ENCODE measurements at regions not wholly inside any gene's neighbourhood (a gene's known extent, or its start where the extent isn't known, plus 50 kb on each side); places are given as distances from the start of the nearest gene placed in this dataset.

DNA sequence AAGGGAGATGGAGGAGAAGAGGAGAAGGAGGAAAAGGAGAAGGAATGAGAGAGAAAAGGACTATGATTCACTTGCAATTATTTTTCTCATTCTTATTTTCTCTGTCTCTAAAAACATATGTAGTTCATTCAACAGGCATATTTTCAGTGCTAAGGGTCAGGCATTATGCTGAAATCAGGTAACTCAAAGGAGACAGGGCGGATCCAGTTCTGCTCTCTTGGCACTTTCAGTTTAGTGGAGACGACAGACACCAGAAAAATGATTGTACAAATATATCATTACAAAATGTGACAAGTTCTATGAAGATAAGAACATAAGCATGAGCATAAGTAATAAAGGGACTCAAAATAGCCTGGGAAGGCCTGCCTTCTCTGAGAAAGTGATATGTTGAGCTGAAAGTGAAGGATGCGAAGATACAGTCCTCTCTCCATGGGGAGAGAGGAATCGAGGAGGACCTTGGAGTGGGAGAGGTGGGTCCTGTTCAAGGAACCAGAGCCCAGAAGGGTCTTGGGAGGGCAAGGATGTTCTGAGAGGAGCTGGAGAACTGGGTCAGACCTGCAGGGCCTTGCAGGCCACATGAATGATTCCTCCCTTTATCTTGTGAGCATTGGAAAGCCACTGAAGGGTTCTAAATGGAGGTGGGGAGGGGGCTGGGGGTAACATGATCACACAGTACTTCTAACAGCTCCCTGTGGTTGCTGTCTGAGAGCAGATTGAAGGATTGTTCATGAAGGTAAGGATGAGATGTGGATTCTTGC, 58.6 kb upstream of the TMEM17 start:
- no TSS peak for BruUV-seq (replicated peaks)
- in situ Hi-C loops (cut with MboI): no loop called here
- SMC1A ChIA-PET (ENCODE audit: uncharacterized antibody, unreplicated experiment): interaction anchor here (1.0 kb wide), 1 partner anchor 11 kb away, joined by 3 read pairs; no protein-coding TSS in a partner anchor
- no peak for ATAC-seq
- no peak for FAIRE-seq
- Histone ChIP-seq H2AFZ (ENCODE audit: control insufficient read depth, low read depth, low read length) (no peak overlapping the region), H3K9me3 (replicated peaks; ENCODE audit: control insufficient read depth, insufficient read depth, low read length) (no peaks in the 10 kb centered on the region), H3K79me2 (ENCODE audit: control insufficient read depth, insufficient read depth, low read length) (no peaks in the 10 kb centered on the region), H3K27me3 (replicated peaks in 1 of 2; ENCODE audit: control insufficient read depth in 2 of 2, insufficient read depth in 2 of 2, low read length in 1 of 2) (no peaks in the 10 kb centered on the region), H4K20me1 (ENCODE audit: control insufficient read depth, insufficient read depth) (no peaks in the 10 kb centered on the region), H3K4me1 (ENCODE audit: control insufficient read depth, insufficient read depth, low read length) (no peaks in the 10 kb centered on the region), H3K4me3 (no peak overlapping the region), H3K9ac (ENCODE audit: control insufficient read depth, insufficient read depth, low read length) (no peak overlapping the region), H3K36me3 (ENCODE audit: control insufficient read depth in 2 of 2, insufficient read depth in 2 of 2, low read length in 1 of 2) (no peaks in the 10 kb centered on the region), H3K27ac (ENCODE audit: control insufficient read depth, insufficient read depth) (no peak overlapping the region), H3K4me2 (ENCODE audit: control insufficient read depth, insufficient read depth) (no peak overlapping the region)
- 22% methylated on average over 4 of the region's 4 CpGs for WGBS (ENCODE audit: insufficient coverage, insufficient replicate concordance, low lambda C conversion rate, missing lambda C conversion rate)
- TF ChIP-seq BCL11A (IDR thresholded peaks at IDR 0.05; ENCODE audit: low read depth, low read length): no peak
- no peak for TF ChIP-seq GABPA (IDR thresholded peaks at IDR 0.05; ENCODE audit: low read depth)
- CTCF ChIA-PET: no interaction called here
- POLR2A ChIA-PET: no interaction called here
- intact Hi-C loops (cut with micrococcal nuclease; ENCODE audit: unreplicated experiment): no loop called here
- RAD21 ChIA-PET (ENCODE audit: unreplicated experiment): no interaction called here
- no peak for DNase-seq (ENCODE audit: low read depth, low spot score)

GRCh38 chr2:62561586-62561985, 55.6 kb upstream of the TMEM17 start:
- BruUV-seq (replicated peaks): no TSS peak
- no peak for TF ChIP-seq STAT1 (conservative IDR thresholded peaks at IDR 0.05)
- no peak for TF ChIP-seq SRF (IDR thresholded peaks at IDR 0.05; ENCODE audit: low read depth in 2 of 2, low read length in 2 of 2)
- TF ChIP-seq CHD4 (IDR thresholded peaks at IDR 0.05): no peak
- no peak for TF ChIP-seq WRNIP1 (IDR thresholded peaks at IDR 0.05; ENCODE audit: borderline replicate concordance, low read depth, low read length)
- TF ChIP-seq, protein P1, sequence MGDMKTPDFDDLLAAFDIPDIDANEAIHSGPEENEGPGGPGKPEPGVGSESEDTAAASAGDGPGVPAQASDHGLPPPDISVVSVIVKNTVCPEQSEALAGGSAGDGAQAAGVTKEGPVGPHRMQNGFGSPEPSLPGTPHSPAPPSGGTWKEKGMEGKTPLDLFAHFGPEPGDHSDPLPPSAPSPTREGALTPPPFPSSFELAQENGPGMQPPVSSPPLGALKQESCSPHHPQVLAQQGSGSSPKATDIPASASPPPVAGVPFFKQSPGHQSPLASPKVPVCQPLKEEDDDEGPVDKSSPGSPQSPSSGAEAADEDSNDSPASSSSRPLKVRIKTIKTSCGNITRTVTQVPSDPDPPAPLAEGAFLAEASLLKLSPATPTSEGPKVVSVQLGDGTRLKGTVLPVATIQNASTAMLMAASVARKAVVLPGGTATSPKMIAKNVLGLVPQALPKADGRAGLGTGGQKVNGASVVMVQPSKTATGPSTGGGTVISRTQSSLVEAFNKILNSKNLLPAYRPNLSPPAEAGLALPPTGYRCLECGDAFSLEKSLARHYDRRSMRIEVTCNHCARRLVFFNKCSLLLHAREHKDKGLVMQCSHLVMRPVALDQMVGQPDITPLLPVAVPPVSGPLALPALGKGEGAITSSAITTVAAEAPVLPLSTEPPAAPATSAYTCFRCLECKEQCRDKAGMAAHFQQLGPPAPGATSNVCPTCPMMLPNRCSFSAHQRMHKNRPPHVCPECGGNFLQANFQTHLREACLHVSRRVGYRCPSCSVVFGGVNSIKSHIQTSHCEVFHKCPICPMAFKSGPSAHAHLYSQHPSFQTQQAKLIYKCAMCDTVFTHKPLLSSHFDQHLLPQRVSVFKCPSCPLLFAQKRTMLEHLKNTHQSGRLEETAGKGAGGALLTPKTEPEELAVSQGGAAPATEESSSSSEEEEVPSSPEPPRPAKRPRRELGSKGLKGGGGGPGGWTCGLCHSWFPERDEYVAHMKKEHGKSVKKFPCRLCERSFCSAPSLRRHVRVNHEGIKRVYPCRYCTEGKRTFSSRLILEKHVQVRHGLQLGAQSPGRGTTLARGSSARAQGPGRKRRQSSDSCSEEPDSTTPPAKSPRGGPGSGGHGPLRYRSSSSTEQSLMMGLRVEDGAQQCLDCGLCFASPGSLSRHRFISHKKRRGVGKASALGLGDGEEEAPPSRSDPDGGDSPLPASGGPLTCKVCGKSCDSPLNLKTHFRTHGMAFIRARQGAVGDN (IDR thresholded peaks at IDR 0.05): no peak
- TF ChIP-seq NFXL1 (IDR thresholded peaks at IDR 0.05; ENCODE audit: borderline replicate concordance): no peak
- TF ChIP-seq RCOR1 (conservative IDR thresholded peaks at IDR 0.05; ENCODE audit: low read depth, low read length): no peak
- TF ChIP-seq TCF12 (IDR thresholded peaks at IDR 0.05; ENCODE audit: low read depth, low read length): no peak
- TF ChIP-seq ZNF622 (IDR thresholded peaks at IDR 0.05): no peak
- no peak for TF ChIP-seq POLR2AphosphoS2 (IDR thresholded peaks at IDR 0.05; ENCODE audit: low read depth, low read length)
- TF ChIP-seq NR2C1 (IDR thresholded peaks at IDR 0.05): no peak
- TF ChIP-seq ESRRA (IDR thresholded peaks at IDR 0.05; ENCODE audit: low read length): no peak
- no peak for TF ChIP-seq ATF3 (IDR thresholded peaks at IDR 0.05; ENCODE audit: borderline replicate concordance, extremely low read depth, low read depth, low read length)

More at GRCh38 chr2:62561586-62561985, 55.6 kb upstream of the TMEM17 start:
- Histone ChIP-seq H3K36me3 (ENCODE audit: control insufficient read depth in 2 of 2, insufficient read depth in 2 of 2, low read length in 1 of 2) (no peaks in the 10 kb centered on the region), H3K4me1 (ENCODE audit: control insufficient read depth, insufficient read depth, low read length) (no peaks in the 10 kb centered on the region), H3K27ac (ENCODE audit: control insufficient read depth, insufficient read depth) (no peak overlapping the region), H3K4me3 (no peak overlapping the region), H3K79me2 (ENCODE audit: control insufficient read depth, insufficient read depth, low read length) (no peaks in the 10 kb centered on the region), H3K9me3 (replicated peaks; ENCODE audit: control insufficient read depth, insufficient read depth, low read length) (no peaks in the 10 kb centered on the region), H3K9ac (ENCODE audit: control insufficient read depth, insufficient read depth, low read length) (no peak overlapping the region), H2AFZ (ENCODE audit: control insufficient read depth, low read depth, low read length) (no peak overlapping the region), H3K27me3 (replicated peaks in 1 of 2; ENCODE audit: control insufficient read depth in 2 of 2, insufficient read depth in 2 of 2, low read length in 1 of 2) (no peaks in the 10 kb centered on the region), H4K20me1 (ENCODE audit: control insufficient read depth, insufficient read depth) (no peaks in the 10 kb centered on the region), H3K4me2 (ENCODE audit: control insufficient read depth, insufficient read depth) (no peak overlapping the region)
- FAIRE-seq: no peak
- DNase-seq (ENCODE audit: low read depth, low spot score): no peak
- SMC1A ChIA-PET (ENCODE audit: uncharacterized antibody, unreplicated experiment): interaction anchor here (0.8 kb wide), 1 partner anchor 8 kb away, joined by 3 read pairs; no protein-coding TSS in a partner anchor
- 71% methylated on average over 4 of the region's 4 CpGs for WGBS (ENCODE audit: insufficient coverage, insufficient replicate concordance, low lambda C conversion rate, missing lambda C conversion rate)
- POLR2A ChIA-PET: no interaction called here
- ATAC-seq: no peak
- intact Hi-C loops (cut with micrococcal nuclease; ENCODE audit: unreplicated experiment) (no loop called here), in situ Hi-C loops (cut with MboI) (no loop called here)
- CTCF ChIA-PET: interaction anchor here (0.7 to 1.1 kb wide), 2 partner anchors 10 to 214 kb away, joined by 3 read pairs; no protein-coding TSS in a partner anchor
- RAD21 ChIA-PET (ENCODE audit: unreplicated experiment): no interaction called here

Data from GM12878 (cell line).